ENCODE measurements at regions not wholly inside any gene's neighbourhood (a gene's known extent, or its start where the extent isn't known, plus 50 kb on each side); places are given as distances from the start of the nearest gene placed in this dataset.

DNA sequence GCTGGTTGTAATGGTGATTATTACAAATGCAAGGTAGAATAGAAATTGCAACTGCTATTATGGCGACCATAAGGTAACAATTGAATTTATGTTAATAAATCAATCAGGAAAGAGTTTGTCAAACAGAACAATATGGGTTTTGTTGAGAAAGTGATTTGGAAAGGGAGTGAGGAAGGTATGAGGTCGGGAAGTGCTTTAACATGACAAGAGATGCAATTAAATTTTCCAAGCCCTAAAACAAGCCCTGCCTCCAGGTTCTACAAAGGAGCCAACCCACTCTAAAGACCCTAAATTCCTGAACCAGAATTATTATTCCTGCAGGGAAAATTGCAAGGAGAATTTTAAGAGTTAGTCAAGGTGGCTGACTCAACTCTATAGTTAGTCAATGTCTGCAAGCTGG, 363.7 kb downstream of the BMPER start:
- Histone ChIP-seq H3K27ac (ENCODE audit: low read depth, low read length) (no peak overlapping the region), H3K4me1 (replicated peaks in 1 of 4; ENCODE audit: control insufficient read depth in 3 of 4, insufficient read depth in 4 of 4, low read length in 3 of 4) (peaks cover 0 to 7% (median 5%) of the 10 kb centered on the region in 4 experiments; a peak in 4 of 7 replicates), H2BK120ac (replicated peaks; ENCODE audit: low read depth, low read length) (no peak overlapping the region), H3K23ac (ENCODE audit: insufficient read length) (no peak overlapping the region), H3K79me1 (ENCODE audit: low read depth, low read length) (no peaks in the 10 kb centered on the region), H2BK15ac (ENCODE audit: low read length) (no peak overlapping the region), H3K23me2 (ENCODE audit: low read depth, low read length) (no peaks in the 10 kb centered on the region), H3K79me2 (ENCODE audit: control insufficient read depth in 1 of 2, insufficient read depth in 2 of 2, low read length in 2 of 2) (no peaks in the 10 kb centered on the region), H3K4me3 (ENCODE audit: extremely low read depth in 1 of 4, insufficient read depth in 2 of 4, low read depth in 3 of 4, low read length in 4 of 4) (peak overlapping the region in 1 of 4 experiments; percentile 17; a peak in 2 of 8 replicates), H3K18ac (ENCODE audit: extremely low read depth, low read length) (no peak overlapping the region), H4K8ac (ENCODE audit: extremely low read depth, insufficient read depth, low read length) (no peak overlapping the region), H4K5ac (ENCODE audit: insufficient read length, low read depth, low read length) (no peak overlapping the region), H3K4ac (replicated peaks; ENCODE audit: insufficient read length, low read depth, low read length) (no peak overlapping the region), H2AK5ac (ENCODE audit: low read depth, low read length) (no peak overlapping the region), H3K36me3 (ENCODE audit: control insufficient read depth in 2 of 4, insufficient read depth in 4 of 4, low read length in 3 of 4) (no peaks in the 10 kb centered on the region), H3K4me2 (ENCODE audit: insufficient read depth in 1 of 2, low read depth in 2 of 2, low read length in 2 of 2) (peak overlapping the region in 1 of 2 experiments; percentile 25; a peak in 2 of 4 replicates), H2AFZ (ENCODE audit: low read length) (no peak overlapping the region), H2BK12ac (ENCODE audit: low read depth, low read length) (no peak overlapping the region), H3K56ac (replicated peaks; ENCODE audit: insufficient read length, low read depth, low read length) (no peak overlapping the region), H2BK20ac (ENCODE audit: low read length) (no peak overlapping the region), H4K20me1 (replicated peaks in 1 of 2; ENCODE audit: control insufficient read depth in 1 of 2, insufficient read depth in 2 of 2, low read length in 2 of 2) (no peaks in the 10 kb centered on the region), H3K9ac (replicated peaks in 1 of 4; ENCODE audit: extremely low read depth in 1 of 4, low read depth in 3 of 4, low read length in 3 of 4) (no peak overlapping the region), H4K91ac (replicated peaks; ENCODE audit: insufficient read length, low read length) (no peak overlapping the region), H3K27me3 (replicated peaks in 1 of 4; ENCODE audit: control insufficient read depth in 3 of 4, extremely low read depth in 1 of 4, insufficient read depth in 3 of 4, low read length in 3 of 4) (no peaks in the 10 kb centered on the region), H3K9me3 (ENCODE audit: insufficient read depth in 2 of 2, low read depth in 1 of 2, low read length in 1 of 2) (no peaks in the 10 kb centered on the region), H3K14ac (ENCODE audit: insufficient read length) (no peak overlapping the region), H2BK5ac (ENCODE audit: low read depth, low read length) (no peak overlapping the region; the same call in 1 of the 2 replicates)
- FAIRE-seq (no peak), DNase-seq (ENCODE audit: low read depth in 1 of 2, low spot score in 2 of 2) (no peak)
- 29 to 100% methylated on average over 1 to 2 of the region's 2 CpGs for WGBS, 2 experiments (ENCODE audit: extremely low coverage in 1 of 2, insufficient coverage in 1 of 2, insufficient read length in 1 of 2, insufficient replicate concordance in 2 of 2, low coverage in 1 of 2, low lambda C conversion rate in 2 of 2, missing lambda C conversion rate in 1 of 2)
- TF ChIP-seq ASH2L (IDR thresholded peaks at IDR 0.05; ENCODE audit: low read length) (no peak), KDM5A (IDR thresholded peaks at IDR 0.05; ENCODE audit: low read length) (no peak), GTF2F1 (IDR thresholded peaks at IDR 0.05; ENCODE audit: borderline replicate concordance, low read depth, low read length) (no peak), SP4 (IDR thresholded peaks at IDR 0.05; ENCODE audit: low read length) (no peak), POLR2AphosphoS5 (IDR thresholded peaks at IDR 0.05; ENCODE audit: low read depth, low read length) (no peak), KDM1A (IDR thresholded peaks at IDR 0.05; ENCODE audit: borderline replicate concordance, low read length) (no peak), SP2 (IDR thresholded peaks at IDR 0.05; ENCODE audit: low read length) (no peak), BRCA1 (IDR thresholded peaks at IDR 0.05; ENCODE audit: low read depth, low read length) (no peak), SRF (IDR thresholded peaks at IDR 0.05; ENCODE audit: low read depth, low read length) (no peak), JUN (IDR thresholded peaks at IDR 0.05; ENCODE audit: low read depth, low read length) (no peak)
- TF ChIP-seq, protein P1, sequence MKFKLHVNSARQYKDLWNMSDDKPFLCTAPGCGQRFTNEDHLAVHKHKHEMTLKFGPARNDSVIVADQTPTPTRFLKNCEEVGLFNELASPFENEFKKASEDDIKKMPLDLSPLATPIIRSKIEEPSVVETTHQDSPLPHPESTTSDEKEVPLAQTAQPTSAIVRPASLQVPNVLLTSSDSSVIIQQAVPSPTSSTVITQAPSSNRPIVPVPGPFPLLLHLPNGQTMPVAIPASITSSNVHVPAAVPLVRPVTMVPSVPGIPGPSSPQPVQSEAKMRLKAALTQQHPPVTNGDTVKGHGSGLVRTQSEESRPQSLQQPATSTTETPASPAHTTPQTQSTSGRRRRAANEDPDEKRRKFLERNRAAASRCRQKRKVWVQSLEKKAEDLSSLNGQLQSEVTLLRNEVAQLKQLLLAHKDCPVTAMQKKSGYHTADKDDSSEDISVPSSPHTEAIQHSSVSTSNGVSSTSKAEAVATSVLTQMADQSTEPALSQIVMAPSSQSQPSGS (IDR thresholded peaks at IDR 0.05; ENCODE audit: low read length) = no peak
- TF ChIP-seq, protein P2, sequence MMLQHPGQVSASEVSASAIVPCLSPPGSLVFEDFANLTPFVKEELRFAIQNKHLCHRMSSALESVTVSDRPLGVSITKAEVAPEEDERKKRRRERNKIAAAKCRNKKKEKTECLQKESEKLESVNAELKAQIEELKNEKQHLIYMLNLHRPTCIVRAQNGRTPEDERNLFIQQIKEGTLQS (IDR thresholded peaks at IDR 0.05; ENCODE audit: insufficient read depth, low read depth, low read length) = no peak
- ChIA-PET CTCF (ENCODE audit: partially characterized antibody) (no interaction called here), POLR2A (ENCODE audit: partially characterized antibody) (interaction anchor here (1.0 kb wide), 1 partner anchor 53 kb away, joined by 3 read pairs; no protein-coding TSS in a partner anchor)

Measured in H1 (cell line).